Neutrophil (primary cell): ENCODE measurements at regions not wholly inside any gene's neighbourhood (a gene's known extent, or its start where the extent isn't known, plus 50 kb on each side); places are given as distances from the start of the nearest gene placed in this dataset.

Experiments used
- H3K27ac ChIP-seq: fragments of 200-600 bp; sonication (generic); 2 replicates; pipeline ENCODE4 v1.5.1; 2016; ENCODE audit warnings: mild to moderate bottlenecking, moderate library complexity
- H3K27me3 ChIP-seq: fragments of 200-600 bp; sonication (generic); 2 replicates; pipeline ENCODE4 v1.6.0; 2016; ENCODE audit warnings: mild to moderate bottlenecking
- H3K36me3 ChIP-seq: fragments of 200-600 bp; sonication (generic); 2 replicates; pipeline ENCODE4 v1.5.1; 2017
- H3K4me1 ChIP-seq, 2 experiments: fragments of 200-600 bp in 1 of 2; sonication (generic) in 1 of 2; 1 replicate in 1 of 2; 2 replicates in 1 of 2; pipeline versions ENCODE4 v1.5.1 to v1.6.1; 2013 to 2016; ENCODE audit warnings: low read depth in 1 of 2, low read length in 1 of 2, mild to moderate bottlenecking in 1 of 2, moderate library complexity in 1 of 2; ENCODE audit not compliant: control insufficient read depth in 1 of 2, insufficient read depth in 1 of 2
- H3K4me3 ChIP-seq, 2 experiments: fragments of 200-600 bp in 1 of 2; sonication (generic) in 1 of 2; 1 replicate in 1 of 2; 2 replicates in 1 of 2; pipeline ENCODE4 v1.5.1; 2013 to 2016; ENCODE audit warnings: low read depth in 1 of 2, low read length in 1 of 2, mild to moderate bottlenecking in 1 of 2, moderate library complexity in 1 of 2
- H3K9me3 ChIP-seq: fragments of 200-600 bp; sonication (generic); 2 replicates; pipeline ENCODE4 v1.5.1; 2016
- TF ChIP-seq, protein P1 (sequence below): fragments of 200-600 bp; sonication (generic); IDR thresholded peaks from 2 replicates; pipeline ENCODE4 v1.5.1; 2016; ENCODE audit warnings: antibody characterized with exemption

DNA sequence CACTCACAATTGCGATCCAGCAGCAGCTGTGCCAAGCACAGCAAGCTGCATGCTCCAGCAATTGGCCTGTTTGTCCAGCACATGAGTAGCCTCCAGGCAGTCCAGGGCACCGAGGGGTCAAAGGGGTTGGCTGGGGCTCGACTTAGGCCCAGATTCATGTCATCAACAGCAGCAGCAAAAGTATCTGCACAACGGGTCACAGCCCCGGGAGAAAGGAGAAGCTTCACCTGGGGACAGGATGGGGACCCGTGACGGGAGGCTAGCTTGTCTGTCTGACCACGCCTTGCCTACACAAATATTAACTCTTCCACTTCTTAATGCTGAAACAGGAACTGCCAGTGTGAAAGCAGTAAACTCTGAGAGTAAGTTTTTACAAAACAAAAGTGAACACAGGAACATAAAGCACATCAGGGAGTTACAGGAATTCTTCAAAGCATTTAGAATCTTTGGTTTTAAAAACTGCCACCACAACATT is 191.2 kb downstream of the PIK3R1 start:
- Histone ChIP-seq H3K9me3 (no peaks in the 10 kb centered on the region), H3K36me3 (no peaks in the 10 kb centered on the region), H3K4me1 (no peaks in the 10 kb centered on the region), H3K4me3 (no peak overlapping the region), H3K27ac (no peak overlapping the region), H3K27me3 (no peaks in the 10 kb centered on the region)
- TF ChIP-seq, protein P1, sequence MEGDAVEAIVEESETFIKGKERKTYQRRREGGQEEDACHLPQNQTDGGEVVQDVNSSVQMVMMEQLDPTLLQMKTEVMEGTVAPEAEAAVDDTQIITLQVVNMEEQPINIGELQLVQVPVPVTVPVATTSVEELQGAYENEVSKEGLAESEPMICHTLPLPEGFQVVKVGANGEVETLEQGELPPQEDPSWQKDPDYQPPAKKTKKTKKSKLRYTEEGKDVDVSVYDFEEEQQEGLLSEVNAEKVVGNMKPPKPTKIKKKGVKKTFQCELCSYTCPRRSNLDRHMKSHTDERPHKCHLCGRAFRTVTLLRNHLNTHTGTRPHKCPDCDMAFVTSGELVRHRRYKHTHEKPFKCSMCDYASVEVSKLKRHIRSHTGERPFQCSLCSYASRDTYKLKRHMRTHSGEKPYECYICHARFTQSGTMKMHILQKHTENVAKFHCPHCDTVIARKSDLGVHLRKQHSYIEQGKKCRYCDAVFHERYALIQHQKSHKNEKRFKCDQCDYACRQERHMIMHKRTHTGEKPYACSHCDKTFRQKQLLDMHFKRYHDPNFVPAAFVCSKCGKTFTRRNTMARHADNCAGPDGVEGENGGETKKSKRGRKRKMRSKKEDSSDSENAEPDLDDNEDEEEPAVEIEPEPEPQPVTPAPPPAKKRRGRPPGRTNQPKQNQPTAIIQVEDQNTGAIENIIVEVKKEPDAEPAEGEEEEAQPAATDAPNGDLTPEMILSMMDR = no peak

DNA sequence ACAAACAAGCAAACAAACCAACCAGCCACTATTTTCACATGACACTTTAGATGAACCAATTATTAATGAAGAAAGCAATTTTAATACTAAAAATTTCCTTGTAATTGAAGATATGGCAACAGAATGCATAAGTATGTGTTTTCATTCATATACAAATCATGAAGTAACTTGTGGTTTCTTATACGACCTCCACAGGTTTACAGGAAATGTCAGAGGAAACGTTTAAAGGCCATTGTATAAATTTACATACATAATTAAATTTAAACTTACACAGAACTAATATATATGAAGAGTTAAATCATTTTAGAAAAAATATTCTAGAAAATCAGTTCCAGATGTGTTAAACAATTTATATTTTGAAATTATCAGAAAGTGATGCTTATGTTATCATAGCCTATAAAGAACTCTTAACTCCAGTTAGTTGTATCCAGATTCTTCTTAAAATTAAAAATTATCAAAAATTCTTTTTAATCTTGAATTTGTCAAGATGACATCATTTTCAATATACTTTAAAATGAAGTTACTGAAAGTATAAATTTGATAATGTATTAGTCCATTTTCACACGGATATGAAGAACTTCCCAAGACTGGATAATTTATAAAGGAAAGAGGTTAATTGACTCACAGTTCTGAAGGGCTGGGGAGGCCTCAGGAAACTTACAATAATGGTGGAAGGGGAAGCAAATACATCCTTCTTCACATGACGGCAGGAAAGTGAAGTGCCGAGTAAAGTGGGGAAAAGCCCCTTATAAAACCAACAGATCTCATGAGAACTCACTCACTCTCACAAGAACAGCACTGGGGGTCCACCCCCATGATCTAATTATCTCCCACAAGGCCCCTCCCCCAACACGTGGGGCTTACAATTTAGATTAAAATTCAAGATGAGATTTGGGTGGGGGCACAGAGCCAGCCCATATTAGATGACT is 192.0 kb downstream of the PIK3R1 start:
- no peaks in the 10 kb centered on the region for H3K27me3 ChIP-seq
- H3K27ac ChIP-seq = no peak overlapping the region
- no peaks in the 10 kb centered on the region for H3K36me3 ChIP-seq
- no peaks in the 10 kb centered on the region for H3K9me3 ChIP-seq
- TF ChIP-seq, protein P1 = no peak
- H3K4me3 ChIP-seq = no peak overlapping the region
- no peaks in the 10 kb centered on the region for H3K4me1 ChIP-seq

DNA sequence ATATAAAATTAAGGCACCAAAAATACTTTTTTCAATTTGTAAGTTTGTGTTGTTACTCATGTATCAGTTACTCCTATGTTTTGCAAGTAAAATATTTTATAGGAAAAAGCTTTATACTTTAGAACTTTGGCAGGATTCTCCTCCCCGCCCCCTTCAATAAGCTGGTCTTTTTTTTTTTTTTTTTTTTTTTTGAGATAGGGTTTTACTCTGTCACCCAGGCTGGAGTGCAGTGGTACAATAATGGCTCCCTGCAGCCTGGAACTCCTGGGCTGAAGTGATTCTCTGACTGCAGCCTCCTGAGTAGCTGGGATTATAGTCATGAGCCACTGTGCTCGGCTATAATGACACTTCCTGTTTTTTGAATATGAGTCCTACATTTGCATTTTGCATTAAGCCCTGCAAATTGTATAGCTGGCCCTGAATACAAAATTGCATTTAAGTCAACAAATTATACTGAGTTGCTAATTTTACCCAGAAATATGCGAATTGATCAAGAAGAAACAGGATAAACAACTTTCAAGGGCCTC is 192.9 kb downstream of the PIK3R1 start:
- no peaks in the 10 kb centered on the region for H3K9me3 ChIP-seq
- H3K4me1 ChIP-seq = no peaks in the 10 kb centered on the region
- TF ChIP-seq, protein P1 = no peak
- no peaks in the 10 kb centered on the region for H3K27me3 ChIP-seq
- H3K36me3 ChIP-seq = no peaks in the 10 kb centered on the region
- H3K4me3 ChIP-seq = no peak overlapping the region
- no peak overlapping the region for H3K27ac ChIP-seq

DNA sequence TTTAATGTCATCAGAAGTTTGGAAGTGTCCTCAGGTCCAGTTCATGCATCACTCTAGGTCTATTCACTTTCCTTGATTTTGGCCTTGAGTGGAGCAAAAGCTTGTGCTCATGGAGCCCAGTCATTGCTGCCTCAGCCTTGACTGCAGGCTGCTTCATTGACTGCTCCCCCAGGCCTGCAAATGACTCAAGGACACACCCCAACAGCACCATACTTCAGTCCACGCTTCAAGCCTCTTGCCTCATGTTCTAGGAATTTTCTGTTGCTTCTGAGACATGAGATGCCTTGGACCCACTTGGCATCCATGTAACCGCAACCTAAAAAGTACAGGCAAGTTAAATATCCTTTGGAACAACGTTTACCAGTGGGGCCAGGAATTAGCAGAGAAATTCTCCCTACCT is 193.7 kb downstream of the PIK3R1 start:
- H3K27ac ChIP-seq = no peak overlapping the region
- H3K4me1 ChIP-seq = no peaks in the 10 kb centered on the region
- no peaks in the 10 kb centered on the region for H3K9me3 ChIP-seq
- H3K36me3 ChIP-seq = no peaks in the 10 kb centered on the region
- no peak overlapping the region for H3K4me3 ChIP-seq
- TF ChIP-seq, protein P1 = no peak
- H3K27me3 ChIP-seq = no peaks in the 10 kb centered on the region

DNA sequence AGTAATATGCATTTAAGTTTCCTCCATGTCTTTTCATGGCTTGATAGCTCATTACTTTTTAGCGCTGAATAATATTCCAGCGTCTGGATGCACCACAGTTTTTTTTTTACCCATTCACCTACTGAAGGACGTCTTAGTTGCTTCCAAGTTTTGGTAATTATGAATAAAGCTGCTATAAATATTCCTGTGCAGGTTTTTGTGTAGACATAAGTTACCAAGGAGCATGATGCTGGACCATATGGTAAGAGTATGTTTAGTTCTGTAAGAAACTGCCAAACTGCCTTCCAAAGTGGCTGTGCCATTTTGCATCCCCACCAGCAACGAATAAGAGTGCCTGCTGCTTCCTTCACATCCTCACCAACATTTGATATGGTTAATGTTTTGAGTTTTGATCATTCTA is 195.6 kb downstream of the PIK3R1 start:
- Histone ChIP-seq H3K36me3 (no peaks in the 10 kb centered on the region), H3K27me3 (no peaks in the 10 kb centered on the region), H3K4me3 (no peak overlapping the region), H3K4me1 (peaks cover 0 to 3% of the 10 kb centered on the region in 2 experiments), H3K27ac (no peak overlapping the region), H3K9me3 (no peaks in the 10 kb centered on the region)
- TF ChIP-seq, protein P1 = no peak
